ENCODE measurements at regions not wholly inside any gene's neighbourhood (a gene's known extent, or its start where the extent isn't known, plus 50 kb on each side); places are given as distances from the start of the nearest gene placed in this dataset.

DNA sequence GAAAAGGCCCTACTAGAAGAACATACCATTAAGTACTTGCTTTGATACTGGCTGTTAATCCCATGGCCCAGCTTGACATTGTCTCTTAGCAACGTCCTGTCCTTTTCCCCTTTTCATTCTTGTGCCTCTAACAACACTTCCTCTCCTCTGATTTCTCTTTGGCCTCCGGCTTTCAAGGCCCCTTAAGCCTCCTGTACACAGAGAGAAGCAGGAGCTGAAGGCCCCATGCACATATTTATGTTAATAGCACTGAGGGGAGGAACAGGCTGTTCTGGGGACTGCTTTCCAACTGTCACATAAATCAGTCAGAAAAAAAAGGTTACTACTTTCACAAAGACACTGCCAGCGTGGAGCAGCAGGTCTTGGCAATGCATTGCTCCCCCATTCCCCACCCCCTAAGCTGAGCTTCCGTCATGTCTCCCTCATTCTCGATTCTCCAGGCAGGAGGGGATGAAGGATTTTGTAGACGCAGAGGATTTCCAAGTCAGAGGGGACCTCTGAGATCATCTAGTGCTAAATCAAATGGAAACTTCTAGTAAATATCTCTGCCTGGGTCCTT lies 257.4 kb upstream of the ADAMTS9 start:
- DNase-seq = peak; percentile 84

DNA sequence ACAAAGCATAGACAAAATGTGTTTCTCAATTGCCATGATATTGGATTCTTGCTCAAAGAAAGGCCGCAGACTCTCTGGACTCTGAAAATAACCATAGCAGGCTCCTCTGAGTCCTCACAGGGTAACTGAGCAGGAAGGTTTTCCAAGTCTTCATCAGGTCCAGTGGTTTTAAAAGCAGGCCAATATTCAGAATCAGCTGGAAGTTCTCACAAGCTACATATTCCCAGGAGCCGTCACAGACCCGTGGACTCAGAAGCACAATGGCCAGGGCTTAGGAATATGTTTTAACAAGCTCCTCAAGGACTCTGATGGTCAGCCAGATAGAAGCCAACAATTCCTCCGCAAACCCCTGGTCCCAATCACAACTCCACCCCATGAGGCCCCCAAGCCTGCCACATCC lies 256.1 kb upstream of the ADAMTS9 start:
- DNase-seq = no peak

DNA sequence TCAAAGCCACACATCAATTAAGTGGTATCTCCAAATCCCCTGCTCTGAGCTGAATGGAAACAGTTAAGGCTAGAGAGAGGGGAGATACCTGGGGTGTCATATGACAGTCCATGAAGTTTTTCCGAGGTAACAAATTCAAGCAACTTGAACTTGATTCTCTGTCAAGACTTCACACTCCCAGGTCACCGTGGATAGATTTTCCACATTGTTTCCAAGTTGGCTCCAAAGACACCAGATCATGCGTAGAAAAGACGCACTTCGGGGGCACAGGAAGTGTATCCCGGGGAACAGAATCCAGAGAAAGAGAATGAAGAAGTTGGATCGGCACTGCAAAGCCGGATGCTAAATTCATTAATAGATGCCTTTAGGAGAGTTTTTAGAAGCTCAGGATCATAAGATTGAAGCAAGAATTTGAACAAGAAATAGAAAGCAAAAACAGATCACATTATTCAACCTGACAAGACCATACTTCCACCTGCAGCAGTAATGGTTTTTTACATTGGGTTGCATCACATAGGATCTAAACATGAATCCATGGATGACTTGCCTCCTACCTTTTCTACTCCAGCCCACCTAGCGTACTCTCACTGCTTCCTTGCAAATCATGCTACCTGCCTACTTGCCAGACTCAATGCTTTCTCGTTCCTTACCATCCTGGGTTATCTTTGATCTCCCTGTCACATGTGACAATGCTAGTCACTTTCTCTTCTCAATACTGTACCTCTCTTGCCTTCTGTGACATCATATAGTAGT lies 253.0 kb upstream of the ADAMTS9 start:
- DNase-seq = no peak

DNA sequence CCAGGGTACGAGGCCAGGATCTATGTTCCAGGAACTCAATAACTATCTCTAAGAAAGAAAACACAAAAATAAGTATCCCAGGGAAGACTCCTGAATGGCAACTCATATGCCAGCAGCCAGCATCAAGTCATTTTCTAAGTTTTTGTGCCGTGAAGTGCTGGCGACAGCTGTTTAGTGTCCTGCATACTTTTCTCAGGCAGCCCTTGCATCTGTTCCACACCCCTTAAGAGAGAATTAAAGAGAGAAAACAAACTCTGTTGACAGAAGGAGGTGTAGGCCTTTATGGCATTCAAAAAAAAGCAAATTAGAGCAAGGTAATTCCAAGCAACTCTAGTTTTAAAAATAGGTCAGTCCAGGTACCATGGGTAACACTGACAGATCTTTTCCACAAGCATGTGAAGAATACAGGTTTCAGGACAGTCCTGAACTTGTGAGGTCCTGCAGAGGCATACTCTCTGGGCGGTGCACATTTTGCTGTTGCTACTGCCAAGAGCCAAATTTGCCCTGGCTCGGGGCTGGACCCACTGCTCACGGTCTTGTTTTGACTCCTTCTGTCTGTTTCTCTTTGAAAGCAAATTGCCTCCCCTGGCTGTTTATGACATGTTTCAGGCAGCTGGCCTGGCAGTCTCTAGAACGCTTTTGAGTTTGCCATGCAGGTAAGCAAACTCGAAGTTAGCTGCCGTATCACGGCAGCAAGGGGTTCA lies 252.1 kb upstream of the ADAMTS9 start:
- DNase-seq = no peak

DNA sequence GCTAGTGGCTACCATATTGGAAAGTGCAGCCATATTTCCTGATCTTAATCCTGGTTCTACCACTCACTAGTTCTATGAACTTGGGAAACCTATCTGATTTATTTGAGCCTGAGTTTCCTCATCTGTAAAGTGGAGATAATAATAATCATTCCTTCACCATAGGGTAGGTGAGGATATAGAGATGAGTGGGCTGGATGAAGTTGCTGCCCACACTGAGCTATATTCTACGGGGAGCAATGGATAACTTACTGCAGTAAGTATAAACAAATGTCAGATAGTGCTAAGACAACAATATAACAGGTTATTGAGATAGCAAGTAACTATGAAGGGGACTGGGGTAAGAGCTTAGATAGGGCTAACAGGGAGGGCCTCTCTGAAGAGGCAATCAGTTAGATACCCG lies 251.5 kb upstream of the ADAMTS9 start:
- DNase-seq = no peak

DNA sequence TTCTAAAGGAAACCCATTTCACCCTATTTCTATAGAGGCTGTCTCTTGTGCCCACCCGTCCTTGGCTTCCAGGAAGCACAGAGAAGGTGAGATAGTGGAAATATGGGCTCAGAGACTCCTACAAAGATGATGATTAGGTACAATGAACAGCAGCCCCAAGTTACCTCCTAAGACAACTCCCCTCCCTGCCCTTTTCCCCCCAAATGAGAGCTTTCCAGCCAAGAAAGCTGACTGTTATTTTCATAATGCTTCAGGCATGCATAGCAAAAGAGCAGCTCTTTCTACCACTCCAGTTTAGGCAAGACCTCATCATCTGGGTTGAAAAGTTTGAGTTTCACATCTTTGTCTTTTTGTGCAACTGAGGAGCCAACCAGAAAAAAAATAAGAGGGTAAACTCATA lies 248.8 kb upstream of the ADAMTS9 start:
- no peak for DNase-seq

DNA sequence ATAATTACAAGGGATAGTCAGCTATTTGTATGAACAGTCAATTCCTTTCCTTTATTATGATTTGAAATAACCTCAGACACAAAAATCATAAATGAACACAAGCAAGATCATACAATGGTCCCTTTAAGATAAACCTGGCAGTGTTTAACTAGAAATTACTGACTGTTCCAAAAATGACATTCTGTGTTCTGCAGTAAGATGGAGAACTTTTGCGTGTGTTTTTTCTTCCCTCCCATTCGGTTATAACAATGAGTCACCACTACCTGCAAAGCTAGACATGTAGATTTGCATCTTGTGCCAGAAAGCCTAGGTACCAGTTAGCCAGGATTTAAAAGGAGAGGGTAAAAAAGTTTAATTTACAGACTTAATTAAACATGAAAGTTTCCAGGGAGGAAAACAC lies 248.2 kb upstream of the ADAMTS9 start:
- no peak for DNase-seq

DNA sequence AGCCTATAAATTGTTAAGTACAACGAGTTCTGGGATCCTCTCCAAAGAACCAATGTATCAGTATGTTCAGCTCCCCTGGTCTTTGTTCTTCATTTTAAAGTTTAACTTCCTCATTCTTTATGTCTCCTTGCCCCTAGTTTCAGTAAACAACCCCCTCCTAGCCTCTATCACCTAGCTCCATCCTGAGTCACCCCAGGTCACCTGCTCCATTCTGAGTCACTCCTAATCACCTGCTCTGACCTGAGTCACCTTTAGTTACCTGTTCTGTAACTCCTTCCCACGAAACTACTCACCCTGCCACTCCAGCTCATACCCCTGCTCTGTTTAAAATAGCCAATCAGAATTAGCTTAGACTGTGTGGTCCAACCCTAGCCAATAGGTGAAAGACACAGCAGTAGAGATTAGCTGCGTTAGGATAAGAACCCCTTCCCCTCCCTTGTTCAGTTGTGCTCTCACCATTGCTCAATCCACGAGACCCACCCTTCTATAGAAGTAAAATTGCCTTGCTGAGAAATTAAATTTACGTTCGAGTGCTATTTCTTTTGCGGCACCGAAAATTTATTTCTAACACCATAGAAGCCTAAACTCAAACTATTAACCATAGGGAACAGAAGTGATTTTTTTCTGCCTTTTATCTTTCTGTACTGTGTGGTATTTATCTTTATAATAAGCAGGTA lies 245.0 kb upstream of the ADAMTS9 start:
- DNase-seq = no peak

DNA sequence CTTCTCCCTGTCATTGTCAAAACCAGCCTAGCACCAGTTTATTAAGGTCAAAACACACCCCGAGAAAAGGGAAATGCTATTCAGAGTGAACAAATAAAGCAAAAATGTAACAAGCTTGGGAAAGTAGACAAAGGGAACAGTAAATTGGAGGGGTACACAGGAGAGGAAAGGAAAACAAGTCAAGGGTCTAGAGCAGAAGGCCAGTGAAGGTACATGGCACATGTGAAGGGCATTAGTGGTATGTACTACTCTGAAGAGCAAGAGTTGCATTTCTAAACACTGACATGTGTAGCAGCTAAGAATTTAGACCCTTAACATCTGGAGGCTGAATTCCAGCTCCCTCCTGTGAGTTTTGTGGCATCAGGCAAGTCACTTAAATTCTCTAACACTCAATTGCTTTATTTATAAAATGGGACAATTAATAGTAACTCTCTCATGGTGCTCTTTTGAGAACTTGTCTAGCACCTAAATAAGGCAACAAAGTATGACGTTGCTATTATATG lies 244.3 kb upstream of the ADAMTS9 start:
- no peak for DNase-seq

DNA sequence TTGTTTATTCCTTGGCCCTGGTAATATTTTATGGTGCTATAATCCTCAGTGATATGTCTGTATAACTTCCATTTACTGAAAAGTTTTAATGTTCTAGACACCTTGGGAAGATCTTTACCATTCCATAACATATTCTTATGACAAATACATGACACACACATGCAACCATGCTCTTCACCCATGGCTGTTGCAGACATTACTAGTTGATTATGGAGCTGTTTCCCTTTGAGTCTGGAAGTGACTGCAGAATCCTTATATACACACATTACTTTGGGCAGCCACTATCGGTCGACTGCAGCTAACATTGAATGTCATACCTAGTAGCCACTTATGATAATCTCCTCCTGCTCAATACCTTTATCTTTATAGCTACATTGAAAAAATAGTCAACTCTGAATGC lies 243.1 kb upstream of the ADAMTS9 start:
- DNase-seq = no peak

DNA sequence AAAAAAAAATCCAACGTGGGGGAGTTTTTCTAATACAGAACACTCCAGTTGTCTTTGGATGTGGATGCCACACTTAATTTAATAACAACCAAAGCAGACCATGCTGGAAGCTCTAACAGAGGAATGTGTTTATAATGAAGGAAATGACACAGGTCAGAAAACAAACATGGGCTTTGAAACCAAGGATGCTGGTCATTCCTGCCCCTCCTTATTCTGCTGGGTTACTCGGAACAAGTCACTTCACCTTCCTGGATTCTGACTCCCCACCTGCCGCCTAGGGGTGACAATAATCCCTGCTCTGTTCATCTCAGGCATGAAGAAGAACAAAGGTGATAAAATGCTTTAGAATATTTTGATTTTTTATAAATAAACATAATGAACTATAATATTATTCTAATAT lies 240.9 kb upstream of the ADAMTS9 start:
- no peak for DNase-seq

DNA sequence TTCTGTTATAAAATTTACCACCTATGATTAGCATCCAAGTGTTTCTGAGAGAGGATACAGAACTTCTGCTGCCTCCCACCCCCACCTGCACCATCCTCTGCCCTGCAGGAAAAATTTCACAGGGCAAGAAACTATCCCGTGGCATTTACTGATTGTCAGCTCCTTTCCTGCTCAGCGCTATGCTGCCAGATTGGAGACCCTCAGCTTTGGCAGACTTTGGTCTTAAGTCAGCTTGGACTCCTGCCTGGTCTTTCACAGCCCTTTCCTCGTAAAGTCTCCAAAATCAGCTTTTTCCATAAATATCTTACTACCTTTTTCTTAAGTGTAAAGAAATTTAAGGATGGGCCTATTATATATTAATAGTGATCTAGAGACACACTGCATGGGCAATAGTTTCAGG lies 239.9 kb upstream of the ADAMTS9 start:
- DNase-seq = no peak

DNA sequence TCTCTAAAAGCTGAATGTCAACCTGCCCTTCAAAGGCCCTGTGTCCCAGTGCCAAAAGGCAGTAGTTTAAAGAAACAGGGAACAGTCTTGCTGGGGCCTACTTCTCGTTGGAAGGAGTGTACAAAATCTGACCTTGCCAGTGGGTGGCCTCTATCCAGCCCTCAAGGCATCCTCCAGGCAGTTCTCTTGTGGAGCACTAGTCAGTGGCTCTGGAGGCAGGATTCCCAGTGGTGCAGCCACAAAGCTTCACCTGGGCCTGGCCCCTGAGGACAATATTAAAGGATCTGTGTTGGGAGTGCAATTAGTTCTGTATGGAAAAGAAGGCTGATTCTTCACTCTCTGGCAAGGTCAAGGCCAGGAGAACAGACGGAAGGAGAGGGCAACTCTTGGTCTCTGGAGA lies 237.8 kb upstream of the ADAMTS9 start:
- no peak for DNase-seq

DNA sequence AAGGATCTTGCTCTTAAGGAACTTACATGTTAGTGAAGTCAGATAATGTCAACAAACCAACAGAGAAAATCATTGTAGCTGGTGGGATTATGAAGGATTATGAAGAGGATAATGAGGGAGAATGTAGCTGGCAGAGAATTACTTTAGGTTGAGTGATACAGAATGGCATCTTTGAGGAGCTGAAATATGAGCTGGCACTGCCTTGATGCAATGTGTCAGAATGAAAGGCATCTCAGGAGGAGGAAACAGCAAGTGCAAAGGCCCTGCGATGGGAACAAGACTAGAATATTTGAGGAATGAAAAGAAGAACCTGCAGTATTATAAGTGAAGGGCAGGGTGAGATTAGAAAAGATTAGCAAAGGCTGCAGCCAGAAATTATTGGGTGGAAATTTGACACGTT lies 237.2 kb upstream of the ADAMTS9 start:
- DNase-seq = no peak

DNA sequence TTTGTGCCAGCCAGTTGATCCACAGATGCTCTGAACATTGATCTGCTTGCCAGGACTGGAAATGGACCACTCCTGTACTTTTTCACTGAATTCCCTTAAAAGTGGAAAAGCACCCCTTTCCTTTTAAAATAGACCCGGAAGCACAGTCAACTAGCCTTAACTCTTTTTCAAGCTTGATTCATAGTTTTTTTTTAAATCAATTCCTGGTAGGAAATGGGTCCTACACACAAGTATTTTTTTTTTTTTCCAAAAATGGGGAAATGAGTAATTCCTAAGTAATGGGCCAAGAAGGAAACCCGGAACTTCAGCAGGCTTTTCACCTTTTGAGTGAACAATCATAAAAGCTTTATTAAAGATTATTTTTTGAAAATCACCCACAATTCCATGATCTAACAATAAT lies 234.4 kb upstream of the ADAMTS9 start:
- no peak for DNase-seq

DNA sequence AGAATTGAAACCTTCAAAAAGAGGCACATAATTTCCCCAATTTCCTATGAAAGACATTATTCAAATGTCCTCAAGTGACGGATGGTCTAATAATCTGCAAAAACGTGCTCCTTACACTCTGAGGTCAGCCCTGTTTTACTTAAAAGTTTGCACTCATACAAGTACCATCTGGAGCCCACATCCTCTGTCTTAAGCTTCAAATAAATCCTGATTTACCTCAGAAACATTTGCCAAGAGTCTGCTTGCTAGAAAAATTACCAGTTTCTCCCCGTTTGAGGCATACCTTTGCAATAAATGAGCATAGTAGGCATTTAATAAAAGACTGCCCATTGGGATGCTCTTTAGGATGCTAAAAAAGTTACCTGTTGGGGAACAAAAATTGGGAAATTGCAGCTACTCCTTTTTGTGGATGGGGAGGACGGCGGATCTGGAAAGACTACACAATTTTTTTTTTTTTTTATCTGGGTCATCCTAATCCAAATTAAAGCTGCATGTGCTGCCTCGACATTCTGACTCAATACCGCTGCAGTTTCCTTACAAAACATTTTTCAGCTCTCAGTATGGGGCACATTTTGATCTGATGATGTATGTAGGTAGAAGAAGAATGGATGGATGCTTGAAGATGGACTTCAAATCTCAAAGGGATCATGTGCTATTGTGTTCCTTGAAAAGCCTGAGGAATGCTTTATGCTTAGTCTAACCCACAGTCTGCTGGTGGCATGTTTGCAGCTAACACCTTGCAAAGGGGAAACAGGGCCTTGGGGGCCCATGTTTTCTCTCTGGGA lies 233.7 kb upstream of the ADAMTS9 start:
- no peak for DNase-seq

DNA sequence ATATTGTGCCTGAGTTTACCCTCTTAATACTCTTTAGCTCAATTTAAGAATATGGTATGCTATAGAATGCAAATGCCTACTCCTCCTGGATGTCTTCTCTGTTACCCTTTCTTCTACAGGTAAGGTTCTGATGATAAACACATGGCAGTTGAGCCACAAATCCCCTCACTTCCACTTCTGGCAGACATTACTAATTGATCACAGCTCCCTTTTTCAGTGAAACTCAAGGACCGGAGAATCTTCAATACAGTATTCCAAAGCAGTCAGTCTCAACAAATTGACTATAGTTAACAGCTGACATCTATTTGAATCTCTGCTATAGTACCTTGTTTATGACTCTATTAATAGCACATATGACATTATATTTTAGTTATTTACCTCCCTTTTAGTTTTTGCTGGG lies 232.1 kb upstream of the ADAMTS9 start:
- no peak for DNase-seq

DNA sequence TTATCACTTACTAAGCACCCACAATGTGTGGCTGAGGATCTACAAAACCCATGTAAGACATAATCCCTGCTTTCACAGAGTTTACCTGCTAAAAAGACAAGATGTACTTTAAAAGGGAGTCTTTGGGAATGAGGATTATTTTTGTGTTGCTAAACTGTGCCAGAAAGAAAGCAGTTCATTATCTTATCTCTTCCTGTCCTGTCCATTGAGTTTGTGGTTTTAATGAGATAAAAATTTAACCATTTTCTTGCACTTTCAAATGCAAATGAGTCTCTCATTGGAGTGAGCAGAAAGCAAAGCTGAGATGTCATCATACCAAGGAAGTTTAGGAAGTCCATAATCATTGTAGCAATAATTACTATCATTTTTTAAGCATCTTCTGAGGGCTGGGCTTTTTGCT lies 231.2 kb upstream of the ADAMTS9 start:
- DNase-seq = no peak

DNA sequence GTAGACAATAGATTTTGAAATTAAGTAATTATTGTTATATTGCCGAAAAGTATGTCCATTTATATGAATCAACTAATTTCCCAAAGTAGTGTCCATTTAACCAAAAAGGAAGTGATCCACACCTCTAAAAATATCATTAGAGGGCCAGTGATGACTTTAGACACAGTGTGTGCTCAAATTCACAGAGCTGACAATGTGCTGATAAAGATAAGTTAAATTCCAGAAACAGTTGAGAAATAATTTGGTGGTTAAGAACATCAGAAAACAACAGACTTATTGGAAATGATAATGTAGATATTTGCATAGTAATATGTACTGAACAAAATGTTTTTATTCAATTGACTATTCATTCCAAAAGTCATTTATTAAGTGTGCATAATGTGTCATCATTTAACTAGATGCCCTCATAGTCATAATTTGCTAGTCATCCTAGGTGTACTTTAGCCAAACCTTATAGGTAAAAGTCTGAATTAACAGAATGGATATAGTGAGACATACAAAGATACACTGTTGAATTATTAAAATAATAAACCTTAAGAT lies 230.2 kb upstream of the ADAMTS9 start:
- no peak for DNase-seq

DNA sequence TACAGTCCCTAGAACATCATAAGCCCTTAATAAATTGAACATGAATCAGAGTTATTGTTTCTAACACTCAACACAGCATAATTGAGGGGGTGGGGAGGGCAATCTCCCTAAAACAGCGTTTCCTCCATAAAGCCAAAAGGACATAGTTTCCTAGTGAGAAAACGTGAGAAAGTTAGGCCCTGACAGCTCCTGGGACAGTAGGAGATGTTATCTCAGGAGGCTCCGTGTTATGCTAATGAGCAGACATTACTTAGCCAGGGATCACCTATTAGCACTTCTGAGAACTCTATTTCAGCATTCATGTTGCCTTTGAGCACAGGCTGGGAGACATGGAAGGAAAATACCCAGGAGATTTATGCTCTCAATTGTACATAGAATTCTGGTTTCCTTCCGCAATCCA lies 229.1 kb upstream of the ADAMTS9 start:
- DNase-seq = no peak

DNA sequence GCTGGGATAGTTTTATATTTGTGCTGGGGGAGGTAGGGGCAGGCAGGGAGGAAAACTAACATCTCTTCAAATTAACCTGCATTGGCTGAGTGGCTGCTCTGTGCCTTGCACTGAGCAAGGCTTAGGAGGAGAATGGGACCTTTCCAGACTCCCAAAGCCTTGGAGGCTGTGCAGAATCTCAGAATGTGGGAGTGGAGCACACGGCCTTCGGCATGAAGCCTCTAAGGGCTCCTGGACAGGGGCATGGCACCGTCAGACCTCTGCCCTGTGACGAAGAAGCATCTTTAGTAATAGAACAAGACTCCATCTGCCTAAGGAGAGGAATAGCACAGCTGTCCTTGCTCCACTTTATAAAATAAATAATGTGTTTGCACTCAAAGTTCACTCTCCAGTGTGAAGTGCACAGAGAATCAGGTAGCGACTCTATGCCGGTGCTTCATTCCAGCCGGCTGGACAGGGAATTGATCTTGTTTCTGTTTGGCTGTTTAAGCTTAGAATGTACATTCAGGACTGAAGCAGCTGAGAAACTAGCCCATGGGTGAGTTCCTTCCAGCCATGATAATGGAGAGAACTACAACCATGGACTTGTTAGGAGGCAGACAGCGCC lies 228.5 kb upstream of the ADAMTS9 start:
- DNase-seq = no peak
